ENCODE measurements at regions not wholly inside any gene's neighbourhood (a gene's known extent, or its start where the extent isn't known, plus 50 kb on each side); places are given as distances from the start of the nearest gene placed in this dataset.

DNA sequence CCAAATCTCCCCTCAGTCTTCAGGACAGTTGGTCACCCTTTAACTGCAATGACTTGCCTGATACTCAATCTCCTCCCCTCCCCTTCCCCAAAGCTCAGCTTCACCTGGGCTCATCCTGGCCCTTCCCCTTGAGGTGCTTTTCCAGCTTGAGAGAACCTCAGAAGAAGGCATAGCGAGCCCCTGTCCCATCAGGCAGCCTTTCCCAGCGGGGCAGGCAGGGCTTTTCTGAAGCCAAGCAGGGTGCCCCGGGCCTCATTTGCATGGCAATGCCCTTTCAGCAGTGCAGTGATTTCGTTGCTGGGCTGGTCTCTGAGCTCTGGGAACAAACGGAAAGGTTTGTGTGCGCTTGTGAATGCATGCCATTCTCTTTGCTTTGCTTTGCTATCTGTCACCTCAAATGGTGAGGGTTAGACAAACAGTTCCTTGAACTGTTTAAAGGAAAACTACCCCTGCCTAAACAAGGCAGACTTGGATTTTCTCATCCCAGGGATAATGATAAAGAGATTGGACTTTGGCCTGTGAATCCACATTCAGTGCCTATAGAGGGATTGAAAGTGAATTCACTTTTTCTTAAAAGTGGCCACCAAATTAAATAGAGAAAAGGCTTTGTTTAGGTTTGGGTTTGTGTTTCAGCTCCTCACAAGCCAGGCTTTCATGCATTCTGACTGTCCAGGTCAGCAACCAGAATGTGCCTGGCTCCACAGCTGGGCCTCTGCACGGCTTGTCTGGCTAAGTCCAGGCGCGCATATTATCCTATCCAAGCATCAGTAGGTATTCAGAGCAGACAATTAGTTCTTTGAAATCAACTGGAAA, 165.3 kb downstream of the ZNF608 start:
- TF ChIP-seq, protein P1, sequence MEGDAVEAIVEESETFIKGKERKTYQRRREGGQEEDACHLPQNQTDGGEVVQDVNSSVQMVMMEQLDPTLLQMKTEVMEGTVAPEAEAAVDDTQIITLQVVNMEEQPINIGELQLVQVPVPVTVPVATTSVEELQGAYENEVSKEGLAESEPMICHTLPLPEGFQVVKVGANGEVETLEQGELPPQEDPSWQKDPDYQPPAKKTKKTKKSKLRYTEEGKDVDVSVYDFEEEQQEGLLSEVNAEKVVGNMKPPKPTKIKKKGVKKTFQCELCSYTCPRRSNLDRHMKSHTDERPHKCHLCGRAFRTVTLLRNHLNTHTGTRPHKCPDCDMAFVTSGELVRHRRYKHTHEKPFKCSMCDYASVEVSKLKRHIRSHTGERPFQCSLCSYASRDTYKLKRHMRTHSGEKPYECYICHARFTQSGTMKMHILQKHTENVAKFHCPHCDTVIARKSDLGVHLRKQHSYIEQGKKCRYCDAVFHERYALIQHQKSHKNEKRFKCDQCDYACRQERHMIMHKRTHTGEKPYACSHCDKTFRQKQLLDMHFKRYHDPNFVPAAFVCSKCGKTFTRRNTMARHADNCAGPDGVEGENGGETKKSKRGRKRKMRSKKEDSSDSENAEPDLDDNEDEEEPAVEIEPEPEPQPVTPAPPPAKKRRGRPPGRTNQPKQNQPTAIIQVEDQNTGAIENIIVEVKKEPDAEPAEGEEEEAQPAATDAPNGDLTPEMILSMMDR (IDR thresholded peaks at IDR 0.05) = no peak
- no peak for TF ChIP-seq POLR2A (IDR thresholded peaks at IDR 0.05)

All from right lobe of liver (tissue), 4 donors.